GM19438 (cell line): ENCODE measurements at regions not wholly inside any gene's neighbourhood (a gene's known extent, or its start where the extent isn't known, plus 50 kb on each side); places are given as distances from the start of the nearest gene placed in this dataset.
"Not testable (repeated sequence)": the region's sequence is repeated elsewhere in the genome, so short reads cannot be mapped to it uniquely, and the experiment has no call there.

ENCODE experiments used
- ATAC-seq: cut with Tn5 transposase; IDR thresholded peaks from one replicate; pipeline ENCODE4 v1.9.1; 2021; ENCODE audit warnings: low read depth; ENCODE audit not compliant: unreplicated experiment

DNA sequence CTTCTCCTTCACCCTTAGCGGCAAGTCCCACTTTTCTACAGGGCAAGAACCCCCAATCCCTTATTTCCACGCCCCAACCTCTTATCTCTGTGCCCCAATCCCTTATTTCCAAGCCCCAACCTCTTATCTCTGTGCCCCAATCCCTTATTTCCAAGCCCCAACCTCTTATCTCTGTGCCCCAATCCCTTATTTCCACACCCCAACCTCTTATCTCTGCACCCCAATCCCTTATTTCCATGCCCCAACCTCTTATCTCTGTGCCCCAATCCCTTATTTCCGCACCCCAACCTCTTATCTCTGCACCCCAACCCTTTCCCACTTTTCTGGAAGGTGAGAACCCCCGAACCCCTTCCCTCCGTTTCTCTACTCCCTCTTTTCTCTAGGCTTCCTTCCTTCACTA, 116.1 kb upstream of the GJE1 start:
- not testable (repeated sequence) for ATAC-seq

DNA sequence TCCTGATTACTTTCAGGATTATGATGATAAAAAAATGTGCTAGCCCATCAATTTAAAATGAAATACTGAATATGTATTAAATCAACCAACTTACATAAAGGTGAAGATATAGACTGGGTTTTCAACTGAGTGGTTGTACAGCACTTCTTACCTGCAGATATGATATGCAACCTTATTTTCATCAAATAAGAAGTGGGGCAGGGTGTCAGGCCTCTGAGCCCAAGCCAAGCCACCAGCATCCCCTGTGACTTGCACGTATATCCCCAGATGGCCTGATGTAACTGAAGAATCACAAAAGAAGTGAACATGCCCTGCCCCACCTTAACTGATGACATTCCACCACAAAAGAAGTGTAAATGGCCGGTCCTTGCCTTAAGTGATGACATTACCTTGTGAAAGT, 117.3 kb upstream of the GJE1 start:
- ATAC-seq, result not testable (repeated sequence)

DNA sequence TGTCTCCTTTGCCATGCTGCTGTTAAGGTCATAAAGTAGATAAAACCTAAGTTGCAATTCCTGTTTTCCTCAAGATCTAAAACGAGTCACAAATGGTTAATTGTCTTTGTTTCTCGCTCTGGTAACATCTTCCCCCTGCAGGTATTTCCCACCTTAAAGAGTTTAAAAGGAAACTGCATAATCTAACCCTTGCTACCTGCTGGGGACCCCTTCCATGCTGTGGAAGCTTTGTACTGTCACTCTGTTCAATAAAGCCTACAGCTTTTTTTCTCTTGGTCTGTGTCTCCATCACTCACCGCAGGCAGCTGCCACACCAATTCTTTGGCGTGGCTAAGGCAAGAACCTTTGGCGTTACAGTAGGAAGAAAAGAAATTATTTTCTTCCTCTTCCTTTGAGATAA, 117.7 kb upstream of the GJE1 start:
- no peak for ATAC-seq

DNA sequence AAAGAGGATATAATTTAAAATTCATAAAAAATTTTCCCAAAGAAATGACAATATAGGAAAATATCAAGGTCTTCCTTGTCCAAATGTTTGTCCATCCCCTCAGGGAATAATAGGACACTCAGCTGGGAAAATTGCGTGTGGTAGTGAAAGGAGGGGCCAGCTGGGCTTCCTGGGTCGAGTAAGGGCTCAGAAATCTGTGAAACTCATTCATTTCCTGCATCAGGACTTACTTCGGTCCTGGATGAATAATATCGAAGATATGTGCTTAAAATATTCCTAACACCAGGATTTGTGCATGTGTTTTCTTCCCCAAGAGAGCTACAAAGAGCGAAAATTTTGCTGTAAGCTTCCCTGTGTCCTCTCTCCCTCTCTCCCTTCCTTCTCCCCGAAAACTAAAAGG, 118.2 kb upstream of the GJE1 start:
- no peak for ATAC-seq

DNA sequence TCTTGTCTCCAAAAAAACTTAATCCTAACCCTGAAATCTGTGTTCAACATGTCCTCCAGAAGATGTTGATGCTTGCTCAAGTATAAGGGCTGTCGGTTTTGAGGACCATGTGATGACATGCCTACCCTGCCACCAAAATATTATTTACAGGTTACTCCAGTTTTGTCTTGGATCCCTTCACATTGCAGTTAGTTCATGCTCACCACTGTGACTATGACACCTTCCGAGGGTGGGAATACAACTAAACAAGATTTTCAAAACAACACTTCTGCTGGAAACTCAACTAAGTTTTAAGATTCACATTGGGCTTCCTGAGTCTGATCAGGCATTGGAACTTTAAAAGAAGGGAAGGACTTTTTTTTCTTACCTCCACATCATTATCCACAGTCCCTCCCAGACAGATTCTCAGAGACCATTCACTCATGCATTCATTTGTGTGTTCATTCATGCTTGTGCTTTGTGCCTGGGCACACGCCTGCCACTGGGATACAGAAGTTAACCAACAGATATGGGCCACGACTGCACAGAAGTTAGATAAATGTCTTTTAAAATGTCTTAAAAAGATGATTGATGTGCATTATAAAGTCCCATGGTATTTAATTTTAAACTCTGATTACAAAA, 118.7 kb upstream of the GJE1 start:
- no peak for ATAC-seq

DNA sequence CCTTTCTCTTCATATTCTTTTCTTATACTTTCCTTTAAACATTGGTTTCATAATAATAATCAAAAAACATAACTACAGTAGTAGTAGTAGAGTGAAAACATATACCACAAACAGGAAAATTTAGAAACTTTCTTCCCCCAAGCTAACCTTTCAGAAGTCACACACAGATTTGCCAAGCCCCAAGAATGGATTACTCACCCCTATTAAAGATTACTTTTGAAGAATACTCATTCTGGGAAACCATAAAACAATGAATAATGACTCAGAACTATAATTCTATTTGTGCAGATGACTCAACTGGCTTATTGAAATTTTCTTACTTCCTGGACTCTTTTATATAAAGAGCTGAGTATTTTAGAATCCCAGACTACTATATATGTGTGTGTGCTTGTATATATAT, 119.4 kb upstream of the GJE1 start:
- no peak for ATAC-seq

DNA sequence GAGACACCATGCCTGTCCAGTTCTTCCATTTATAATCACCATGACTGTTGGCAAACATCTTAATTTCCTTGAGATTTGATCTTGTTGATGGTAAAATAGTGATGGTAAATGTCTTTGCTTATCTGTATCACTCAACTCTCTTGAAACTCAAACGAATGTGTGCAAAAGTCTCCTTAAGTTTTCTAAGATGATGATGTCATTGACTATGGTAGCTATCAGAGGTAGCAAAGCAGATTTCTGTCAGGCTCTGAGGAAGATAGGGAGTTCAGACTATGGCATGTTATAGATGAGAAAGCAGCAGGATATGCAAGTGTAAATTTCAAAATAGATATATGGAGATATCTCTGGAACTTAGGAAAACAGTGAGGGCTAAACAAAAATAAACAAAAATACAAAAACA, 121.0 kb upstream of the GJE1 start:
- no peak for ATAC-seq

DNA sequence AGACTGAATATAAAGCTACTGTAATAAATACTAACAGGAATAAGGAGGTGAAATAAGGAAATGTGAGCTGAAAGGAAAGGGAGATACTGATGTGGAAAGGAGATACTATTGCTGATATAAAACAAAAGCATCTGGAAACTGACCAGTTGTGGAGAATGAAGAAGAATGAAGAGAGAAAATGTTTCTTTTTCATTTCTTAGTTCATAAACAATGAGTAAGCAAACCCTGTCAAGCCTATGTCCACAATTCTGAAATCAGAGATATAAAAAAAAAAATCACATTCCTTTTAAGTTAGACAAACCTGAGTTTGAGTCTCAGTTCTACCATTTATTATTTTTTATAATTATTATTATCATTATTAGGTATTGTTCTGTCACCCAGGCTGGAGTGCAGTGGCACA, 121.6 kb upstream of the GJE1 start:
- no peak for ATAC-seq

DNA sequence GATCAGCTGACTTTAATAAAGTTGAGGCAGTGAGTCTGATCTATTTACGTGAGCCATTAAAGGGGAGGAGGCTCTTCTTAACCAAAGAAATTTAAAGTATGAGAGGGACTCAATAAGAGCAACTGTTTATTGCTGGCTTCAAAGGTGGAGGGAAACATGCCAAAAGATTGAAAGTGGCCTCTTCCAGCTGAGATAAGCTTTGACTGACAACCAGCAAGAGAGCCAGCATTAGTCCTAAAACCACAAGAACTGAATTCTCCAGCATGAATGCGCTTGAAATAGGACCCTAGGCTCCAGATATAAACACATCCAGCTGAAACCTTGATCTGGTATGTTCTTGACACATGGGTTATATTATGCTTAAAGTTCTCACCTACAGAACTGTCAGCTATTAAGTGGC, 123.1 kb upstream of the GJE1 start:
- no peak for ATAC-seq

DNA sequence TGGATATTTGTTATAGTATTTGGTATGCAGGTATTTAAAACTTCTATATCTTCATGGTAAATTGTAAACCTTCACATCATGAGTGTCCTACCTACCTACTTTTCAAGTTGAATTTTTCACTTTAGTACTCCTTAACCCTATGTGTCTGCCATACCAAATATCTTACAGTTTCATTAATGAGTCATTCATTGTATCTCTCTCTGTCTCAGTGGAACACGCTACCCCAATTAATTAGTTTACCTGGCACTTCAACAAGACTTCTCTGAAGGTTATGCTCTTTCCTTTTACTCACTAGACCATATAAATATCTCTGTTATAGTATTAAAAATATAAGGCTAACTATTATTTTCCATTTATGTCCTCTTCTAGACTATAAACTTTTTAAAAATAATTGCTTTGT, 123.9 kb upstream of the GJE1 start:
- no peak for ATAC-seq

DNA sequence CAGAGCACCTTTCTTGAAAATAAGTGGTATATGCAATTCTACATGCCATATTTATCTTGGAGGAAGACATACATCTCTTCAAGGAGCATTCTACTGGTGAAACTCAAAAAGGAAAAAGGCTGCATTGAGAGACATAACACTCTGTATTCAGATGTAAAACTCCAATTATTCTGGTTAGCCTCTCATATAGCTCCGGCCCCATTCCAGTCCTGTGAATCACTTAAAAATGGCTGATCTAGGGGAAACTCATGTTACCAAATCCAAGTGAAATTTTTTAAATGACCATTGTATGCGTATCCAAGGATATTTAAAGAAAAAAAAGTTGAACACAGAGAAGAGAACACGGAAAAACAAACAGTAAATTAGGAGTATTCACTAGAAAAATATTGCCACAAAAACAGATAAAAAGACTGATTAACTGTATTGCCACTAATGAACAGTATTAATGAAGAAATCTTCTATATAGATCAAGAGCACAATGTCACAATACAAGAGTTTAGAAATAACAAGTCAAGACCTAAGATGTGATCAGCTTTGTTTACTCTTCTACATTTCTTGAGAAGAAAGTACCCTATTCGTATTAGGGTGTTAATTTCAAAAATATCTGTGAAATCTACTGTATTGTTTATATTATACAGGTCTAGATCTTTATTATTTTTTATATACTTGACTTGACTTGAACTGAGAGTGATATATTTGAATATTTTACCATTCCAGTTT, 124.5 kb upstream of the GJE1 start:
- no peak for ATAC-seq

DNA sequence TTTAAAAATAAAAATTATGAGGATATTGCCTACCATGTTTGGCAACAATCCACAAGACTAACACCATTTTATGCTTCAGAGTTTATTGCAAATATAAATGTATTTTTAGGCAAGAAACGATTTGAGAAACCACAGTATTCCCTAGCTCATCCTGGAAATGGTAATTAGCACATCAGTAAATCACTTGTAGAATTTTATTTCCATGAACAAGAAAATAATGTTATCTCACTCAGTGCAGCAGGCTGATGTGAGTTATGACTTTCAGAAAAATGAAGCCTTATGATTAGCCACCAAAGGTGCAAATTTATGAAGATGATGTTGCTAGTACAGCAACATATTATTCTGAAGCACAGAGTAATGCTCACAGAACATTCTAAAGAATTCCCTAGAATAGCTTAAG, 127.7 kb upstream of the GJE1 start:
- ATAC-seq, result no peak

DNA sequence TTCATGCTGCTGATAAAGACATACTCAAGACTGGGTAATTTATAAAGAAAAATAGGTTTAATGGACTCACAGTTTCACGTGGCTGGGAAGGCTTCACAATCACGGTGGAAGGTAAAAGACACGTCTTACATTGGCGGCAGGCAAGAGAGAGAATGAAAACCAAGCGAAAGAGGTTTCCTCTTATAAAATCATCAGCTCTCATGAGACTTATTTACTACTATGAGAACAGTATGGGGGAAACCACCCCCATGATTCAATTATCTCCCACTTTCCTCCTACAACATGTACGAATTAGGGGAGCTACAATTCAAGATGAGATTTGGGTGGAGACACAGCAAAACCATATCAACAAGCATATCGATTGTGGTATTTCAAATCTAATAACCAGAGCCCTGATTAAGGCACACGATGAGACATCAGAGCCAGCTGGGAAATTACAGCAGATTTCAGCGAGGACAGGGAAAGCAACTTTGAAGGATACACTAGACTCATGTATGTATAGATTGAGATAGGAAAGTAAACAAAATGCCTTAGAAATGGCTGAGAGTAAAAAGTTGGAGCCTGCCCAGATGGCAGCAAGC, 129.8 kb upstream of the GJE1 start:
- ATAC-seq, result no peak

DNA sequence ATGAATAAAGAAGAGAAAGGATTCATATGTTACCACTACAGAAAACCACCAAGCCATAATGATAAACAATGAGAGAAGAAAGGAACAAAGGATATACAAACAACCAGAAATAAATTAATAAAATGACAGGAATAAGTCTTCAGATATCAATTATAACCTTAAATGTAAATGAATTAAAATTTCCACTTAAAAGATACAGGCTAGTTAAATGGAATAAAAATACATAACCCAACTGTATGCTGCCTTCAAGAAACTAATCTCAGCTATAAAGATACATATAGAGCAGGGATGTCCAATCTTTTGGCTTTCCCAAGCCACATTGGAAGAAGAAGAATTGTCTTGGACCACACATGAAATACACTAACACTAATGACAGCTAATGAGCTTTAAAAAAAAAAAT, 135.9 kb upstream of the GJE1 start:
- no peak for ATAC-seq

DNA sequence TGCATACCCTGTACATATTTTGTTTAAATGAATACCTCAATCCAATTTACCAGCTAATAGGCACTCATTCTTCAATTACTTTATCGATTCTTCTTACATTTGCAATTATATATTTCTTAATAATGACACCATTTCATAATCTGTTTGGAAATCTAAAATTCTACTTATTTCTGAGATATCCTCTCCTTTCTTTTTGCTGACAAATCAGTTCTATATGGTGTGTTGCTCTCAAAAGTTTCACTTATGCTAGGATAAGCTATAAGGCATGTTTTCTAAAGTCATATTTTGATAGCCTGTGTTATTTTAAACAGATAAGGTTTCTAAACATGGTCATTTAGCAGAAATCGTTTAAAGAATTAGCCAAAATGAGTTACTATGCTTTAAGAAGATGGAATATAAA, 140.6 kb upstream of the GJE1 start:
- ATAC-seq, result no peak

DNA sequence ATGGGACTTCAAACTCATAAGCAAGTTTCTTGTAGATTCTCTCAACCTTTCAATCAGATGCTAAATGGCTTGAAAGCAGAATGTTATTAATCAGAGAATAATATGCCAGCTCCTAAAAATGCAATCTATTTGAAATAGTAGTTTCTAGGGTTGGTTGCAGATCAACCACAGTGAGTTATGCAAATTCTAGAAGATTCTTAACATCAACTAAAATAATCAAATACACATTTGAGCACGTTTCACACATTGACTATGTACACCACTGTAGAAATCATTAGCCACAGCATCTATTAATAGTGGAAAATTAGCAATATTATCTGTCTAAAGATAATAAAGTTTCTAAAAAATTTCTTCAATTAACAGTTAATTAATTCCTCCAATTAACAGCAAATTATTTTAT, 141.9 kb upstream of the GJE1 start:
- ATAC-seq, result no peak

DNA sequence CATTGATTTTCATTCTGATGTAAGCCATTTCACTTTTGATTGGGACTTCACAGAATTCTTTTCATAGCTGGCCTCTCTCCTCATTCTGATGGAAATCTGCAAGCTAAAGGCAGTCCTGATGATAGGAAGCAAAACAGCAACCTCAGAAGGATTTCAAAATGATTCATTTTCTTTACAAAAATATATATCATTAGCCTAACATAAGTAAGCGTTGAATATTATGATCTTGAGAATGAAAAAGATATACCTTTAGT, 143.1 kb upstream of the GJE1 start:
- ATAC-seq, result no peak

DNA sequence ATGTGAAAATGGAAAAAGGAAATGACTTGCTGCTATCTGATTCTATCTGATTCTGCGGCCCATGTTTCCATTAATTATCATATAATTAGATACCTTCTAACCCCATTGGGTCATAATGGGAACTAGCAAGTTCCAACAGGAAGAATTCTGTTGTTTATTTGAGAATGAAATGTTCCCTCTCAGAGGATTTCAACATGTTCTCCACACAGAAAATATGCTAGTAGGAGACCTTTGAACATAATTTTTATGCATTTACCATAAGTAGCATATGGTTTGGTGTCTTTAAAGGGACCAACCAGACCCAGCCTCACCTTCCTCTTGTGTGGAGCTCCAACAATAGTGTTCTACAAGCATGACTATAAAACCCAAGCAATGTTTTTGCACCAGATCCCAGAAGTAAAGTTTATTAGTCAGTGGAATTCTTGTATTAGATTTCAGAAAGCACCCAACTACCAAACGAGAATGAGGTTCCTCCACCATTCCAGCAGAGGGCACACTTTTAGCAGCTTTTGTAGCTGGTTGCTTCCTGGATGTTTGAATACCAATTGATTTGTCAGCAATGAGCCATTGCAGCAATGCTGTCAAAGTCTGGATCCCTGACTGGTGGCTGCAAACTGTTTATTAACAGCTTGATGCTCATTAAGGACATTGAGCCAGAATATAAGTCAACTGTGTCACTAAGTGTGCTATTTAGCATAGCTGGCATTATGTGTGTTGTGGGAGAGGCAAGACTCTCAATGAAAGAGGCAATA, 143.6 kb upstream of the GJE1 start:
- no peak for ATAC-seq

DNA sequence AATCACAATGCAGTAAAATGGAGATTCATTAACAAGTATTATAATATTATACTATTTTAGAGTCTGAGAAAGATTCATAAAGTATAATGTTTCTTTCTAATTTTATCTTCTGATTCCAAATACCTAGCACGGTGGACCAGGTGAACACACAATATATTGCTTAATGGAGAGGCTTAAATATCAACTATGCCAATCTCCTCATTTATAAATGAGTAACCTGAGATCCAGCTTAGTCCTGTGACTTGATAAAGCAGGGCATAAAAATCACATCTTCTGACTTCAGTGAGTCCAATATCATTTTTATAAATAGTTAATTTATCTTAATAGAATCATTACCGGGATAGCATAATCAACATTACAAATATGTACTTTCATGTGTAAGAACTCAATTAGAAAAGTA, 144.4 kb upstream of the GJE1 start:
- ATAC-seq, result no peak

DNA sequence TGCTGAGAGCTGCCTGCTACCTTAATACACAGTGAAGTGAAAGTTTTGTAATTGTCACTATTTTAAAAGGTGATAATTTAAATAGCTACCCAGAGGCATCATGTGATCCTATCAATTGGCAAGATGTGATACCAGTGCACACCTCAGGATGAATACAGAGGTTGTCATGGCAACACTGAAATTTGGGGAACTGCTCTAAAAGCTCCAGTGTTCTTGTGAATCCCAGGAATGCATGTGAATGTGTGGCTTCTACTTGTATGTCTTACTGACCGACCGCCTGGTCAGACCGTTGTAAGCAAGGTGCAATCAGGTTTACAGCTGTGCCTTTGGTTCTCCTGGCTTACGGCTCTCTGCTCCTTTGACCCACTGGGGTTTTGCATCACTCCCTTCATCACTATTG, 146.3 kb upstream of the GJE1 start:
- ATAC-seq, result no peak

DNA sequence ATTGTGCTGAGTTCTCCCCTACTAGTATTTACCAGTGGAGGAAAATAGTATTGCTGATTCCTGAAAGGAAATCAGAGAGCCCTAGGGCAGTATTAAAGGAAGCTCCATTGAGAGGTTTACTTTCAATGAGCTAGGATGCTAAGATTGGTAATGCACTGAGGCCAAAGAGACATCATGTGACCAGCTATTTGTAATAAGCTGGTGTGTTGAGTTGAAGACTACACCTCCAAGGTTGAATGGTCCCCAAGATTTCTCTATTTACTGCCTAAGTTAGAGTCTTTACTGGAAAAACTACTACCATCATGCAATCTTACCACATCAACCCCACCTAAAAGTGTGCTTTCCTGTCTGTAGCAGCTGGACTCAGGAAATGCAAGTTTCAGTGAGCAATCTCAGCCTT, 151.5 kb upstream of the GJE1 start:
- ATAC-seq, result no peak

DNA sequence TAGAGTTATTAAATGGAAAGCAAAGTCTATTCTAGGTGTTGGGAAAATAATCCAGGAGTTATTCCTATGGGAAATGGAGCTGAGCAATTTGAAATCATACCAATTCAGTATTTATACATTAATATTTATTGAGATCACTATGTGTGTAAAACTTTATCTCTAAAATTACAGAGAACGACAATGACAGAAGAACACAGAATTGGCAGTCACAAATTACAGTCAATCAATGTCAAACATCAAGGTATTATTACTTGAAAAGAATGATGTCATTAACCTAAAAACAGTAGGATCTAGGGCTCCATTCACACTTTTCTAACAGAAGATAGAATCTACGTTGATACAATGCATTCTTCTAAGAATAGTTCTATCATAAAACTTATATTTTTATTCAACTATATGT, 154.9 kb upstream of the GJE1 start:
- ATAC-seq, result no peak
